RWPE2 (cell line): ENCODE measurements at regions not wholly inside any gene's neighbourhood (a gene's known extent, or its start where the extent isn't known, plus 50 kb on each side); places are given as distances from the start of the nearest gene placed in this dataset.
"Not testable (repeated sequence)": the region's sequence is repeated elsewhere in the genome, so short reads cannot be mapped to it uniquely, and the experiment has no call there.

Experiments
- ATAC-seq: fragments of 200-7000 bp; cut with Tn5 transposase; 3 replicates; pipeline ENCODE4 v1.9.1; 2021; ENCODE audit warnings: low read depth
- DNase-seq: peaks from one replicate; pipeline ENCODE4 v3.0.0-alpha.2; 2020; ENCODE audit warnings: low spot score
- H3K27ac ChIP-seq: fragments of 450-650 bp; 2 replicates; pipeline ENCODE4 v1.5.1; 2017; ENCODE audit warnings: mild to moderate bottlenecking; ENCODE audit not compliant: poor library complexity, severe bottlenecking
- H3K27me3 ChIP-seq: fragments of 250-450 bp; sonication (Bioruptor Pico); 2 replicates; pipeline ENCODE4 v1.5.1; 2021; ENCODE audit warnings: mild to moderate bottlenecking, moderate library complexity; ENCODE audit not compliant: insufficient read depth, poor library complexity, severe bottlenecking
- H3K36me3 ChIP-seq: fragments of 250-450 bp; sonication (Bioruptor Pico); 2 replicates; pipeline ENCODE4 v1.5.1; 2020; ENCODE audit warnings: low read depth, mild to moderate bottlenecking, moderate library complexity
- H3K4me1 ChIP-seq: fragments of 250-450 bp; sonication (Bioruptor Pico); 2 replicates; pipeline ENCODE4 v1.5.1; 2021; ENCODE audit warnings: mild to moderate bottlenecking, moderate library complexity; ENCODE audit not compliant: insufficient read depth, poor library complexity, severe bottlenecking
- H3K4me3 ChIP-seq: fragments of 250-450 bp; sonication (Bioruptor Pico); 2 replicates; pipeline ENCODE4 v1.5.1; 2021; ENCODE audit warnings: mild to moderate bottlenecking, moderate library complexity; ENCODE audit not compliant: severe bottlenecking
- H3K9me3 ChIP-seq: fragments of 250-450 bp; sonication (Bioruptor Pico); 2 replicates; pipeline ENCODE4 v1.5.1; 2021; ENCODE audit warnings: mild to moderate bottlenecking, moderate library complexity; ENCODE audit not compliant: severe bottlenecking
- TF ChIP-seq, protein P1 (sequence below): fragments of 450-650 bp; IDR thresholded peaks from one replicate; pipeline ENCODE4 v1.5.1; 2017; ENCODE audit warnings: mild to moderate bottlenecking, moderate library complexity; ENCODE audit not compliant: poor library complexity, severe bottlenecking

DNA sequence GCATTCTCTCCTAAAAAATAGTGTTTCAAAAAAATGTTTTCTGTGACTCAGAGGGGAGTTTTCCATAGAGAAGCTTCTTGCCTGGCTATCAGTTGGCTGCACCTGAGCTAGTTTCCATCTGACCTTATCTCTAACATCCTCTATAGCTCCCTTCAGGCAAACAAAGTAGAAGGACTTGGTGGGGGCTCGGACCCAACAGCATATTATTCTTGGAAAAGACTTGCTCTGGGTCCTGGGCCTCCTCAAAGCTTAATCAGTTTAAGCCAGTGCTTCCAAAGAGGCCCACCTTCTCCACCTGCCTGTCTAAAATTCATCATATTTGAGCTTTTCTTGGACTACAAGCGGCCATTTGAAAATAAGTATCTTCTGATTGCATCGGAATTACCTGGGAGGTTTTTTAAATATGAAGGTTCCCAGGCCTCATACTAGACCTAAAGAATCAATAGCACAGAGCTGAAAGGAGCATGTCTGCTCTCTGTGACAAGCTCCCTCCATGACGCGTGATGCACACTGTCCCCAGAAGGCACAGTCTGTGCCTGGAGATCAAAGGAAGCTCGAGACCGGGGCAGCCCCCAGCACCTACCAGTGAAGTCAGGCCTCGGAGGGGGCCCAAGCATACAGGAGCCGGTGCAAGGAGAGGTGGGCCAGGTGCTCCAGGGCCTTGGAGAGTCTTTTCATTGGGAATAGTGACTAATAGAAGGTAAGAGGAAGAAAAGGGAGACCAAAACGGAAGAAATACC, 80.6 kb upstream of the HIVEP1 start:
- Histone ChIP-seq H3K27me3 (no peaks in the 10 kb centered on the region), H3K36me3 (no peaks in the 10 kb centered on the region), H3K4me3 (no peak overlapping the region), H3K27ac (no peak overlapping the region), H3K9me3 (no peaks in the 10 kb centered on the region), H3K4me1 (no peaks in the 10 kb centered on the region)
- DNase-seq (no peak), ATAC-seq (no peak)
- TF ChIP-seq, protein P1, sequence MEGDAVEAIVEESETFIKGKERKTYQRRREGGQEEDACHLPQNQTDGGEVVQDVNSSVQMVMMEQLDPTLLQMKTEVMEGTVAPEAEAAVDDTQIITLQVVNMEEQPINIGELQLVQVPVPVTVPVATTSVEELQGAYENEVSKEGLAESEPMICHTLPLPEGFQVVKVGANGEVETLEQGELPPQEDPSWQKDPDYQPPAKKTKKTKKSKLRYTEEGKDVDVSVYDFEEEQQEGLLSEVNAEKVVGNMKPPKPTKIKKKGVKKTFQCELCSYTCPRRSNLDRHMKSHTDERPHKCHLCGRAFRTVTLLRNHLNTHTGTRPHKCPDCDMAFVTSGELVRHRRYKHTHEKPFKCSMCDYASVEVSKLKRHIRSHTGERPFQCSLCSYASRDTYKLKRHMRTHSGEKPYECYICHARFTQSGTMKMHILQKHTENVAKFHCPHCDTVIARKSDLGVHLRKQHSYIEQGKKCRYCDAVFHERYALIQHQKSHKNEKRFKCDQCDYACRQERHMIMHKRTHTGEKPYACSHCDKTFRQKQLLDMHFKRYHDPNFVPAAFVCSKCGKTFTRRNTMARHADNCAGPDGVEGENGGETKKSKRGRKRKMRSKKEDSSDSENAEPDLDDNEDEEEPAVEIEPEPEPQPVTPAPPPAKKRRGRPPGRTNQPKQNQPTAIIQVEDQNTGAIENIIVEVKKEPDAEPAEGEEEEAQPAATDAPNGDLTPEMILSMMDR: no peak

DNA sequence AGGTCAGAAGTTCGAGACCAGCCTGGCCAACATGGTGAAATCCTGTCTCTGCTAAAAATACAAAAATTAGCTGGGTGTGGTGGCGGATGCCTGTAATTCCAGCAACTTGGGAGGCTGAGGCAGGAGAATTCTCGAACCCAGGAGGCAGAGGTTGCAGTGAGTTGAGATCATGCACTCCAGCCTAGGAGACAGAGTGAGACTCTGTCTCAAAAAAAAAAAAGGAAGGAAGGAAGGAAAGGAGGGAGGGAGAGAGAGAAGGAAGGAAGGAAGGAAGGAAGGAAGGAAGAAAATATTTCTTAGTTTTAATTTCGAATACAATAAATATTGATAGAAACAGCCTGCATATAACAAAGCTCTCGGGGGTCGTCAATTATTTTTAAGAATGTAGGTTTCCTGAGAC, 81.3 kb upstream of the HIVEP1 start:
- H3K4me3 ChIP-seq, ATAC-seq, H3K36me3 ChIP-seq, DNase-seq, H3K27me3 ChIP-seq, H3K4me1 ChIP-seq, H3K27ac ChIP-seq, H3K9me3 ChIP-seq: not testable (repeated sequence)

DNA sequence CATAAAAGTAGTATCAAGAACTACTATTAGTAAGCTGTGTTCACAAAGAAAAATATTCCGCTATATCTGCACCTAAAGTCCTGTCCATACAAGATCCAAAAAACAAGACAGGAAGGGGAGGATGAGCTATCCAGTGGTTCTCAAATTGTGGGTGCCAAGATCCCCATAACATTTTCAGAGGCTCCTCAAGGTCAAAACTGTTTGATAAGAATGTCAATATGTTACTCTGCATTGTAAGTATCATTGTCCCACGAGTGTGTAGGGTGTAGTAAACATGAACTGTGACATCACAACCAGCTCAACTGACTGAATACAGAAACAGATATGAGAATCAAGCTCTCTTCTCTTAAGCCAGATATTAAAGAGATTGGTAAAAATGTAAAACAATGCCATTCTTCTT, 81.9 kb upstream of the HIVEP1 start:
- H3K27ac ChIP-seq: no peak overlapping the region
- no peaks in the 10 kb centered on the region for H3K27me3 ChIP-seq
- H3K9me3 ChIP-seq: no peaks in the 10 kb centered on the region
- TF ChIP-seq, protein P1: no peak
- no peaks in the 10 kb centered on the region for H3K4me1 ChIP-seq
- H3K4me3 ChIP-seq: no peak overlapping the region
- DNase-seq (no peak), ATAC-seq (no peak)
- no peaks in the 10 kb centered on the region for H3K36me3 ChIP-seq

DNA sequence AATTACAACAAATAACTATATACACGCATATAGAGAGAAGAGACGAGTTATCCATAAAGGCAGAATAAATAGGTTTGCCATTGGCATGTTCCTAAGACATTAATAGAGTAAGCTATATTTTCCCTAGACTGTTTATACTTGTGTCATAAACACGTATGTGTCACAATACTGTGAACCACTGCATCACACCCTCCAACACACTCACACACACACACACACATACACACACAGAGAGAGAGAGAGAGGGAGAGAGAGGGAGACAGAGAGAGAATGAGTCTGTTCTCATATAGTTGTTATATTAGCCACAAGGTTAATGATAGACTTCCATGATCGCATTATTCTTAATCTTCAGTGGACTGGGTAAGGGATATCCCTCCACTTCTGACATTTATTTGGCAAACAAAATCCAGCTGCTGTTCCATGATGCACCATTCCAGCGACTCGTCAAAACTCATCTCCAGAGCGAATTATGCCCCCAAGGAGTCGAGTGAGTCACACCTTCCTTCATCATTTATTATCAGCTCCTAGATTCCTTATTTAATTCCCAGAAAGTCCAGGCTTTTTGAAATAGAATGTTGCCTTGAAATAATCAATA, 82.8 kb upstream of the HIVEP1 start:
- Histone ChIP-seq H3K27me3 (no peaks in the 10 kb centered on the region), H3K27ac (no peak overlapping the region), H3K4me1 (no peaks in the 10 kb centered on the region), H3K9me3 (no peaks in the 10 kb centered on the region), H3K4me3 (no peak overlapping the region), H3K36me3 (no peaks in the 10 kb centered on the region)
- DNase-seq (no peak), ATAC-seq (no peak)
- TF ChIP-seq, protein P1: no peak

DNA sequence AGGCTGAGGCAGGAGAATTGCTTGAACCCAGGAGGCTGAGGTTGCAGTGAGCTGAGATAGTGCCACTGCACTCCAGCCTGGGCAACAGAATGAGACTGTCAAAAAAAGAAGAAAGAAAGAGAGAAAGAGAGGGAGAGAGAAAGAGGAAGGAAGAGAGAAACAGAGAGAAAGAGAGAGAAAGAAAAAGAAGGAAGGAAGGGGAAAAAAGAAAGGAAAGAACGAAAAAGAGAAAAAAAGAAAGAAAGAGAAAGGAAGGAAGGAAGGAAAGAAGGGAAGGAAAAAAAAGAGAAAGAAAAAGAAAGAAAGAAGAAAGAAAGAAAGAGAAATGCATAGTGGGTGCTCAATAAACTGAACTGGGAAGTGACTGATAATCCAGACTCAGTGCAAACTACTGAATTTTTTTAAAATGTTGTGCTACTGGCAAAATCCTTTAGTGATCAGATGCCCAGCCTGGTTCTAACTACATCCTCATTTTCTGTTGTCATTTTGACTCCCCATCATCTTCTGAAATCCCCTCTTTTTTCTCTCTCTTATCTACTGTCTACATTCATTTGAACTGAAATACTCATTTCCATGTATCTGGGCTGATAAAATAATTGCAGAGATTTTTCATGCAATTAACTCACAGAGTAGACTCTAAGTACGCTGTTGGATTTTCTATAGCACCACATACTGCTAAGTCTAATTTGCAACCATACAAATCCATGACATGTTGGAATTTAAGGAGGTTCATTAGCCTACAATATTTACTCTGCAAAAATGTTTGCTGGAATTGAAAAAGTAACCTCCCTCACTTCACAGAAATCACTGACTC, 85.3 kb upstream of the HIVEP1 start:
- ATAC-seq (no peak), DNase-seq (no peak)
- H3K4me1 ChIP-seq: peaks cover 2% of the 10 kb centered on the region
- H3K27ac ChIP-seq: no peak overlapping the region
- H3K27me3 ChIP-seq: no peaks in the 10 kb centered on the region
- H3K4me3 ChIP-seq: no peak overlapping the region
- H3K36me3 ChIP-seq: no peaks in the 10 kb centered on the region
- no peaks in the 10 kb centered on the region for H3K9me3 ChIP-seq
- TF ChIP-seq, protein P1: no peak
